UCSD-AML1 (cell line): ENCODE measurements at regions not wholly inside any gene's neighbourhood (a gene's known extent, or its start where the extent isn't known, plus 50 kb on each side); places are given as distances from the start of the nearest gene placed in this dataset.
A peak's percentile ranks its signal among the peaks of the same experiment; 100 is the strongest.

Experiments used
- DNase-seq: peaks from one replicate; lab custom pipeline; 2025; ENCODE audit not compliant: unreplicated experiment; lab: John Stamatoyannopoulos, UW

- DNase-seq = no peak
Measured at GRCh38 chr5:153096381-153096780, 394.1 kb upstream of the GRIA1 start.

- no peak for DNase-seq
Measured at GRCh38 chr5:153099328-153099727, 391.1 kb upstream of the GRIA1 start.

GRCh38 chr5:153101235-153102180, 389.0 kb upstream of the GRIA1 start:
- no peak for DNase-seq

- DNase-seq = no peak
Measured at GRCh38 chr5:153116916-153117315, 373.6 kb upstream of the GRIA1 start.

- DNase-seq = no peak
Measured at GRCh38 chr5:153118018-153118417, 372.5 kb upstream of the GRIA1 start.

GRCh38 chr5:153122403-153122802, 368.1 kb upstream of the GRIA1 start:
- DNase-seq = no peak

GRCh38 chr5:153130296-153130695, 360.2 kb upstream of the GRIA1 start:
- no peak for DNase-seq

GRCh38 chr5:153135411-153135810, 355.1 kb upstream of the GRIA1 start:
- DNase-seq = no peak

- DNase-seq = no peak
Measured at GRCh38 chr5:153136910-153137614, 353.4 kb upstream of the GRIA1 start.

GRCh38 chr5:153147891-153148623, 342.4 kb upstream of the GRIA1 start:
- peak; percentile 11 for DNase-seq

- DNase-seq = no peak
Measured at GRCh38 chr5:153148624-153148976, 341.9 kb upstream of the GRIA1 start.

GRCh38 chr5:153151558-153151957, 338.9 kb upstream of the GRIA1 start:
- no peak for DNase-seq

GRCh38 chr5:153153086-153153485, 337.4 kb upstream of the GRIA1 start:
- no peak for DNase-seq

- no peak for DNase-seq
Measured at GRCh38 chr5:153157156-153157555, 333.3 kb upstream of the GRIA1 start.

- no peak for DNase-seq
Measured at GRCh38 chr5:153158608-153159007, 331.9 kb upstream of the GRIA1 start.

- no peak for DNase-seq
Measured at GRCh38 chr5:153159616-153160015, 330.9 kb upstream of the GRIA1 start.

- no peak for DNase-seq
Measured at GRCh38 chr5:153168241-153168640, 322.2 kb upstream of the GRIA1 start.

GRCh38 chr5:153187503-153187902, 303.0 kb upstream of the GRIA1 start:
- no peak for DNase-seq

- DNase-seq = no peak
Measured at GRCh38 chr5:153206361-153206760, 284.1 kb upstream of the GRIA1 start.

- DNase-seq = no peak
Measured at GRCh38 chr5:153209016-153209415, 281.5 kb upstream of the GRIA1 start.

GRCh38 chr5:153209687-153210086, 280.8 kb upstream of the GRIA1 start:
- no peak for DNase-seq

- DNase-seq = no peak
Measured at GRCh38 chr5:153211076-153211475, 279.4 kb upstream of the GRIA1 start.
